ENCODE measurements at regions not wholly inside any gene's neighbourhood (a gene's known extent, or its start where the extent isn't known, plus 50 kb on each side); places are given as distances from the start of the nearest gene placed in this dataset.

DNA sequence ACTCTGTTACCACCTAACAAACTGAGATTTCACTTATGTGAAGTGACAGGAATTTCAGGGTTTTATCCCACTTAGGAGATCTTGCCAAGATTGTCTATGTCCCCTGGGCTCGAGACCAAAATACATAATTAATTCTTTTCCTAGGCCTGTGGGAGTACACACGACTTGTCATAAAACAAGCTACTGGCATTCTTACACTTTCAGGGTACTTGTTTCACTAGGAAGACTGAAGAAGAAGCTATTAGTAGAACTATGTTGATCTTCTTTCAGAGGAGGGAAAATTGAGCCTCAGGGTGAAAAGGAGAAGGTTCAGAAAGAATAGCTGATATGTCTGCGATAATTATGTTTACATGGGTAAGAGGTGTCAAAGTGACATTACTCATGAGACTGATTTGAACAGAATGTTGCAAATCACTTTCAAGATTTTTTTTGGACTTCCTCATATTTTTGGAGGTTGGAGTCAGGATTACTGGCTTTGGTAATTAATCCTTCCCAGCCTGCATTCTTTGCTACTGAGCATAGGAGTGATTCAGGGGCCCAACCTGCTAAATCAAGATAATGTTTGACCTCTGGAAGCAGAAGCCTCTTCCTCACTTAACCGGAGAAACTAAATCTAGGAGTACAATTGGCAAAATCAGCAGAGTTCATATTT, 240.0 kb upstream of the NT5C1B start:
- TF ChIP-seq, protein P1, sequence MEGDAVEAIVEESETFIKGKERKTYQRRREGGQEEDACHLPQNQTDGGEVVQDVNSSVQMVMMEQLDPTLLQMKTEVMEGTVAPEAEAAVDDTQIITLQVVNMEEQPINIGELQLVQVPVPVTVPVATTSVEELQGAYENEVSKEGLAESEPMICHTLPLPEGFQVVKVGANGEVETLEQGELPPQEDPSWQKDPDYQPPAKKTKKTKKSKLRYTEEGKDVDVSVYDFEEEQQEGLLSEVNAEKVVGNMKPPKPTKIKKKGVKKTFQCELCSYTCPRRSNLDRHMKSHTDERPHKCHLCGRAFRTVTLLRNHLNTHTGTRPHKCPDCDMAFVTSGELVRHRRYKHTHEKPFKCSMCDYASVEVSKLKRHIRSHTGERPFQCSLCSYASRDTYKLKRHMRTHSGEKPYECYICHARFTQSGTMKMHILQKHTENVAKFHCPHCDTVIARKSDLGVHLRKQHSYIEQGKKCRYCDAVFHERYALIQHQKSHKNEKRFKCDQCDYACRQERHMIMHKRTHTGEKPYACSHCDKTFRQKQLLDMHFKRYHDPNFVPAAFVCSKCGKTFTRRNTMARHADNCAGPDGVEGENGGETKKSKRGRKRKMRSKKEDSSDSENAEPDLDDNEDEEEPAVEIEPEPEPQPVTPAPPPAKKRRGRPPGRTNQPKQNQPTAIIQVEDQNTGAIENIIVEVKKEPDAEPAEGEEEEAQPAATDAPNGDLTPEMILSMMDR (IDR thresholded peaks at IDR 0.05; ENCODE audit: extremely low read depth, insufficient read depth, missing control alignments), result no peak
- no peak for DNase-seq (ENCODE audit: low spot score)
- in situ Hi-C loops (cut with MboI; ENCODE audit: low pct_unique_long_range_greater_than_20kb, low sequenced_read_pairs, unreplicated experiment), result no loop called here

DNA sequence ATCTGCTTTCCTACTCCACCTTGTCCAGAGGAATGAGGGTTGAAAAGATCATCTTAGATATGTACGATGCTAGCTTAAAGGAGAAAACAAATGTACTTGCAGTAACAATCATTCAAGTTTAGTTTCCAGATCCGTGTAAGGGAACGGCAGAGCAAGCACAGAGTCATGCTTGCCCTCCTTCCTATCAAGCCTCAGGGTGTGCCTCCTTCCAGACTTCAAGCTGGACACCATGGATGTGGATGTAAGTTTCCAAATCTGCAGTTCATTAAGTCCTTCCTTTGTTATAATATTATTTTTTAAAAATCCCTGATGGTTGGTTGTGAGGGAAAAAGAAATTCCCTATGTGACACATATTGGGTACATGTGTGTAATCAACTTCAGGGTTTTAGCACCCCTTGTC, 238.9 kb upstream of the NT5C1B start:
- in situ Hi-C loops (cut with MboI; ENCODE audit: low pct_unique_long_range_greater_than_20kb, low sequenced_read_pairs, unreplicated experiment), result no loop called here
- TF ChIP-seq, protein P1 (IDR thresholded peaks at IDR 0.05; ENCODE audit: extremely low read depth, insufficient read depth, missing control alignments), result no peak

DNA sequence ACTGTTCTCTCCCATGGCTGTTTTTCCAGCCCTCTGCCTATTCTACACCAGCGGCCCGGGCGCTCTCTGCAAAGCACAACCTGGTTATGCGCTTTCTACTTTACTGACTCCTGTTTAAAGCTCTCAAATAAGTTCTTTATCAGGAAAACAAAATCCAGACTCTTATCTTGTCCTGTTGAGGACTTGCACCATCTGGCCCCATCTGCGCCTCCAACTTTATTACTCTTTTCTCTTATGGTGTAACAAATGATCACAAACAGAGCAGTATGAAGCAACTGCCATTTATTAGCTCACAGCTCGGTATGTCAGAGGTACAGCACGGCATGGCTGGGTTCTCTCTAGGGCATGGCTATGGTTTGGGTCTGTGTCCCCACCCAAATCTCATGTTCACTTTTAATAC, 236.5 kb upstream of the NT5C1B start:
- TF ChIP-seq, protein P1 (IDR thresholded peaks at IDR 0.05; ENCODE audit: extremely low read depth, insufficient read depth, missing control alignments), result no peak
- in situ Hi-C loops (cut with MboI; ENCODE audit: low pct_unique_long_range_greater_than_20kb, low sequenced_read_pairs, unreplicated experiment), result no loop called here
- DNase-seq (ENCODE audit: low spot score), result no peak

More for the DNA sequence above, 238.9 kb upstream of the NT5C1B start:
- DNase-seq (ENCODE audit: low spot score), result no peak

DNA sequence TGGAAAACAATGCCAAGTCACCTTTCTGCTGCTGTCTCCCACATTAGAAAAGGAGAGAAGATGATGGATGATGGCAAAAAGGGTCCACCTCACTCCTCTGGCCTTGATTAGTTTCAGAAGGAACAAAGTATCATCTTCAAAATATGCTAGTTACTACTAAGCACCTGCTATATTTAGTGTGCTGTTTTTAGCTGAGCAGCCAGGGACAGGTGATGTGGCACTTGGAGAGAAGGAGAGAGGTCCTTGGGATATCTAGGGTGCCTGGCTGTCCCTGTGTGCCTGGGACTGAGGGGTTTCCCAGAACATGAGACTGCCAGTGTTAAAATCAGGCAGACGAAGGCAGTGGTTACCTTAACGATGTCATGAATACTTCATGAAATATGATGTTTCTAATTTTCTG, 235.5 kb upstream of the NT5C1B start:
- in situ Hi-C loops (cut with MboI; ENCODE audit: low pct_unique_long_range_greater_than_20kb, low sequenced_read_pairs, unreplicated experiment), result no loop called here

DNA sequence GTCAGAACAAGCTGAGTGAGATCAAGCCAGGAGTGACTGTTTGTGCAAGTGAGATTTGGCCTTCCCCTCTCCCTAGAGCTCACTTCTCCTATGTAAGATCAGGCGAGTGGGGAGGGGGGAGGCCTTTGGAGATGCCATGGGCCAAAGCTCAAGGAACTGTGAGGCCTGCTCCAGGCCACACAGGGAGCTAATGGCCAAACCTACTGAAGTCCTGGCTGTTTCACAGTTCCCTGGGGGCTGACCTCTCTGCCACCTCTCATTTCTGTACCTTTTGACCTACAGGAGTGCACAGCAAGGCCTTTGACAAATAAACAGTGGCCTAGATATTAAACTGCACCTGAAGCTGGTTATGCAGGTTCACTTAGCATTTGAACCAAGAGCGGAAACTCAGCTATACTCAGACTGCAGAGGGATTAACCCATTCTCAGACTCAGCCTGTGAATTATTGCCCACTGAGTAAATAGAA, 235.0 kb upstream of the NT5C1B start:
- DNase-seq (ENCODE audit: low spot score), result no peak
- TF ChIP-seq, protein P1 (IDR thresholded peaks at IDR 0.05; ENCODE audit: extremely low read depth, insufficient read depth, missing control alignments), result no peak
- in situ Hi-C loops (cut with MboI; ENCODE audit: low pct_unique_long_range_greater_than_20kb, low sequenced_read_pairs, unreplicated experiment), result no loop called here

More for the DNA sequence above, 235.5 kb upstream of the NT5C1B start:
- TF ChIP-seq, protein P1 (IDR thresholded peaks at IDR 0.05; ENCODE audit: extremely low read depth, insufficient read depth, missing control alignments), result no peak
- DNase-seq (ENCODE audit: low spot score), result no peak

DNA sequence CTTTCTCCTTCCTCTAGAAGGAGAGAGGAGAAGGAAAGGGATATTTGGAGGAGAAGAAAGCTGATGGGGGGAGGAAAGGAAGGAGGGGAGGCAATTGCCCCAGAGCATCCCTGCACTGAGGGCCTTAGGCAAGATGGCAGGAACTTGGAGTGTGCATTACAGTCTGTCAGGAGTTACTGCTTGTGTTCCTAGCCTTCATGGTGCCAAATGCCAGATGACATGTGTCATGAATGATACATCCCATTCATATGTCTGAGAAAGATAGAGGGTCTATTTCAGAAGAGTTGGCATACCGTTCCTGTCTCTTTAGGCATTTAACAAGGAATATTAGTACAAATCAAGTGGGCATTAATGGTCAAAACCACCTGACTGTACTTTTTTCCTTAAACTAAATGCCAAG, 232.1 kb upstream of the NT5C1B start:
- DNase-seq (ENCODE audit: low spot score), result no peak
- TF ChIP-seq, protein P1 (IDR thresholded peaks at IDR 0.05; ENCODE audit: extremely low read depth, insufficient read depth, missing control alignments), result no peak
- in situ Hi-C loops (cut with MboI; ENCODE audit: low pct_unique_long_range_greater_than_20kb, low sequenced_read_pairs, unreplicated experiment), result no loop called here
